Medulla oblongata (tissue), 1 donor: ENCODE measurements at regions not wholly inside any gene's neighbourhood (a gene's known extent, or its start where the extent isn't known, plus 50 kb on each side); places are given as distances from the start of the nearest gene placed in this dataset.
"Not testable (repeated sequence)": the region's sequence is repeated elsewhere in the genome, so short reads cannot be mapped to it uniquely, and the experiment has no call there.

Source experiments
- DNase-seq: peaks from one replicate; pipeline ENCODE4 v3.0.0-alpha.2; 2015; ENCODE audit errors: extremely low spot score

- DNase-seq: not testable (repeated sequence)
Measured at GRCh38 chr17:22044706-22045246, 352.5 kb downstream of the KCNJ18 start.

GRCh38 chr17:22047521-22047920 is 355.2 kb downstream of the KCNJ18 start:
- DNase-seq: not testable (repeated sequence)

GRCh38 chr17:22048226-22048625 is 355.9 kb downstream of the KCNJ18 start:
- not testable (repeated sequence) for DNase-seq

GRCh38 chr17:22050766-22051165 is 358.4 kb downstream of the KCNJ18 start:
- not testable (repeated sequence) for DNase-seq

- DNase-seq: not testable (repeated sequence)
Measured at GRCh38 chr17:22052715-22053114, 360.4 kb downstream of the KCNJ18 start.

GRCh38 chr17:22056566-22056965 is 364.2 kb downstream of the KCNJ18 start:
- DNase-seq: not testable (repeated sequence)

GRCh38 chr17:22075918-22076317 is 383.6 kb downstream of the KCNJ18 start:
- not testable (repeated sequence) for DNase-seq

GRCh38 chr17:22088589-22088988 is 396.3 kb downstream of the KCNJ18 start:
- DNase-seq: not testable (repeated sequence)

- DNase-seq: no peak
Measured at GRCh38 chr17:22090263-22090935, 398.1 kb downstream of the KCNJ18 start.

GRCh38 chr17:22091041-22091679 is 398.8 kb downstream of the KCNJ18 start:
- not testable (repeated sequence) for DNase-seq

GRCh38 chr17:22091840-22092239 is 399.5 kb downstream of the KCNJ18 start:
- DNase-seq: not testable (repeated sequence)

- not testable (repeated sequence) for DNase-seq
Measured at GRCh38 chr17:22095414-22095813, 403.1 kb downstream of the KCNJ18 start.

- not testable (repeated sequence) for DNase-seq
Measured at GRCh38 chr17:22099633-22100032, 407.3 kb downstream of the KCNJ18 start.

- DNase-seq: no peak
Measured at GRCh38 chr17:22102177-22102576, 409.9 kb downstream of the KCNJ18 start.

- DNase-seq: not testable (repeated sequence)
Measured at GRCh38 chr17:22116720-22117119, 424.4 kb downstream of the KCNJ18 start.

- not testable (repeated sequence) for DNase-seq
Measured at GRCh38 chr17:22117401-22117800, 425.1 kb downstream of the KCNJ18 start.

- not testable (repeated sequence) for DNase-seq
Measured at GRCh38 chr17:22119016-22119415, 426.7 kb downstream of the KCNJ18 start.

GRCh38 chr17:22119751-22120150 is 427.4 kb downstream of the KCNJ18 start:
- not testable (repeated sequence) for DNase-seq

- no peak for DNase-seq
Measured at GRCh38 chr17:22123536-22124281, 431.4 kb downstream of the KCNJ18 start.

- no peak for DNase-seq
Measured at GRCh38 chr17:22128171-22128570, 435.8 kb downstream of the KCNJ18 start.

- DNase-seq: no peak
Measured at GRCh38 chr17:22128723-22129122, 436.4 kb downstream of the KCNJ18 start.

GRCh38 chr17:22129920-22130319 is 437.6 kb downstream of the KCNJ18 start:
- DNase-seq: not testable (repeated sequence)
